HEK293T (cell line): ENCODE measurements at regions not wholly inside any gene's neighbourhood (a gene's known extent, or its start where the extent isn't known, plus 50 kb on each side); places are given as distances from the start of the nearest gene placed in this dataset.

Experiments used
- FOXA1 ChIP-seq: fragments of 450-650 bp; IDR thresholded peaks from 2 replicates; pipeline ENCODE4 v1.6.1; 2016; ENCODE audit warnings: mild to moderate bottlenecking
- FOXM1 ChIP-seq: fragments of 450-650 bp; IDR thresholded peaks from 2 replicates; pipeline ENCODE4 v1.6.1; 2017; ENCODE audit warnings: mild to moderate bottlenecking, borderline replicate concordance
- L3MBTL2 ChIP-seq: fragments of 450-650 bp; conservative IDR thresholded peaks from 2 replicates; pipeline ENCODE4 v1.6.1; 2016; ENCODE audit warnings: mild to moderate bottlenecking
- NFRKB ChIP-seq: fragments of 450-650 bp; IDR thresholded peaks from 2 replicates; pipeline ENCODE4 v1.6.1; 2016; ENCODE audit warnings: mild to moderate bottlenecking, moderate library complexity
- SP1 ChIP-seq: fragments of 450-650 bp; IDR thresholded peaks from 2 replicates; pipeline ENCODE4 v1.6.1; 2017
- TARDBP ChIP-seq: fragments of 450-650 bp; IDR thresholded peaks from 2 replicates; pipeline ENCODE4 v1.6.1; 2016

DNA sequence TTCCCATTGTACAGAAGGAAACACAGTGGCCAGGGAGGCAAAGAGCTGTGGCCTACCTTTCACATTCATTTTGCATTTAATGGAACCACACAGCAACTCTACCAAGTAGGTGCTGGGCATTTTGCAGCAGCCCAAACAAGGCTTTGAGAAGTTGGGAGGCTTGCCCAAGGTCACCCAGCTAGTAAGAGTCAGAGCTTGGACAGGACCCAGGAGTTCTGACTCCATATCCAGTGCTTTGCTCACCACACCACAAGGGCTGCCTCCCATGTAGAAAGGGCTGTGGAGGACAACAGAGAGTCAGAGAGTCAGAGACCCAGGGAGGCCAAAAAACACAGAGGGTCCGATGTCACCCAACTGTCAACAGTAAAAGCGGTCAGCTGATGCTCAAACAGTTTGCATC lies 400.2 kb downstream of the BCL11B start:
- TF ChIP-seq NFRKB: no peak
- TF ChIP-seq L3MBTL2: no peak
- no peak for TF ChIP-seq TARDBP
- TF ChIP-seq FOXA1: no peak
- no peak for TF ChIP-seq FOXM1
- TF ChIP-seq SP1: no peak
